MM.1S (cell line): ENCODE measurements at regions not wholly inside any gene's neighbourhood (a gene's known extent, or its start where the extent isn't known, plus 50 kb on each side); places are given as distances from the start of the nearest gene placed in this dataset.

Experiments
- DNase-seq: peaks from one replicate; pipeline ENCODE4 v3.0.0-alpha.2; 2015
- H2AFZ ChIP-seq: fragments of 300-600 bp; sonication (generic); 2 replicates; pipeline ENCODE4 v1.6.0; 2016; ENCODE audit warnings: antibody characterized with exemption, low read length
- H3F3A ChIP-seq: fragments of 300-600 bp; sonication (generic); 2 replicates; pipeline ENCODE4 v1.6.1; 2016; ENCODE audit warnings: mild to moderate bottlenecking, antibody characterized with exemption, low read length, moderate library complexity, mixed read lengths; ENCODE audit not compliant: insufficient read depth
- H3K27ac ChIP-seq: fragments of 300-600 bp; sonication (generic); 2 replicates; pipeline ENCODE4 v1.5.1; 2016; ENCODE audit warnings: mild to moderate bottlenecking, low read length
- H3K27me3 ChIP-seq: fragments of 300-600 bp; sonication (generic); replicated peaks from 2 replicates; pipeline ENCODE4 v1.6.0; 2016; ENCODE audit warnings: low read length; ENCODE audit not compliant: insufficient read depth
- H3K36me3 ChIP-seq: fragments of 300-600 bp; sonication (generic); replicated peaks from 2 replicates; pipeline ENCODE4 v1.6.1; 2016; ENCODE audit warnings: mild to moderate bottlenecking, low read length, mixed read lengths; ENCODE audit not compliant: insufficient read depth
- H3K4me1 ChIP-seq: fragments of 300-600 bp; sonication (generic); 2 replicates; pipeline ENCODE4 v1.6.1; 2016; ENCODE audit warnings: low read length, mixed read lengths
- H3K4me2 ChIP-seq: fragments of 300-600 bp; sonication (generic); 2 replicates; pipeline ENCODE4 v1.6.0; 2016; ENCODE audit warnings: low read depth, low read length
- H3K4me3 ChIP-seq: fragments of 300-600 bp; sonication (generic); 2 replicates; pipeline ENCODE4 v1.5.1; 2016; ENCODE audit warnings: low read length, mixed read lengths
- H3K79me2 ChIP-seq: fragments of 300-600 bp; sonication (generic); 2 replicates; pipeline ENCODE4 v1.6.1; 2016; ENCODE audit warnings: mixed run types, low read length, mixed read lengths
- H3K9ac ChIP-seq: fragments of 300-600 bp; sonication (generic); 2 replicates; pipeline ENCODE4 v1.6.1; 2016; ENCODE audit warnings: low read length, mixed read lengths
- H3K9me2 ChIP-seq: fragments of 300-600 bp; sonication (generic); replicated peaks from 2 replicates; pipeline ENCODE4 v1.6.1; 2016; ENCODE audit warnings: mild to moderate bottlenecking, low read length, mixed read lengths; ENCODE audit not compliant: insufficient read depth
- H3K9me3 ChIP-seq: fragments of 300-600 bp; sonication (generic); replicated peaks from 2 replicates; pipeline ENCODE4 v1.6.1; 2016; ENCODE audit warnings: mild to moderate bottlenecking, low read length, mixed read lengths; ENCODE audit not compliant: insufficient read depth
- H4K20me1 ChIP-seq: fragments of 300-600 bp; sonication (generic); 2 replicates; pipeline ENCODE4 v1.6.1; 2016; ENCODE audit warnings: mild to moderate bottlenecking, low read length, moderate library complexity, mixed read lengths; ENCODE audit not compliant: insufficient read depth
- CTCF ChIP-seq: fragments of 300-600 bp; sonication (generic); IDR thresholded peaks from 2 replicates; pipeline ENCODE4 v1.5.1; 2016; ENCODE audit warnings: antibody characterized with exemption, low read length, mixed read lengths
- EZH2 ChIP-seq: fragments of 300-600 bp; sonication (generic); optimal IDR thresholded peaks from 2 replicates; pipeline ENCODE3; 2017; ENCODE audit warnings: low read depth, mild to moderate bottlenecking, antibody characterized with exemption, low read length, mixed read lengths
- EZH2phosphoT487 ChIP-seq: fragments of 300-600 bp; sonication (generic); IDR thresholded peaks from 2 replicates; pipeline ENCODE4 v1.6.1; 2018; ENCODE audit warnings: antibody characterized with exemption, low read length

GRCh38 chr6:43997345-43997677 is 129.9 kb downstream of the MRPL14 start:
- DNase-seq, result no peak
- no peaks in the 10 kb centered on the region for H4K20me1 ChIP-seq
- no peak overlapping the region for H3K4me2 ChIP-seq
- TF ChIP-seq CTCF (no peak), EZH2phosphoT487 (no peak), EZH2 (no peak)
- no peaks in the 10 kb centered on the region for H3K27me3 ChIP-seq
- H3K9ac ChIP-seq, result no peak overlapping the region
- no peak overlapping the region for H3K27ac ChIP-seq
- no peak overlapping the region for H3K4me3 ChIP-seq
- H3K9me2 ChIP-seq, result no peaks in the 10 kb centered on the region
- peaks cover 4% of the 10 kb centered on the region; the same call in 1 of the 2 replicates for H3K4me1 ChIP-seq
- H3K9me3 ChIP-seq, result no peaks in the 10 kb centered on the region
- no peak overlapping the region for H2AFZ ChIP-seq
- no peaks in the 10 kb centered on the region for H3K36me3 ChIP-seq
- no peaks in the 10 kb centered on the region for H3K79me2 ChIP-seq
- no peaks in the 10 kb centered on the region for H3F3A ChIP-seq

GRCh38 chr6:43996618-43997344 is 130.5 kb downstream of the MRPL14 start:
- no peaks in the 10 kb centered on the region for H3K9me2 ChIP-seq
- no peaks in the 10 kb centered on the region for H3F3A ChIP-seq
- no peak overlapping the region for H3K4me3 ChIP-seq
- peaks cover 4% of the 10 kb centered on the region; the same call in 1 of the 2 replicates for H3K4me1 ChIP-seq
- no peak overlapping the region for H3K9ac ChIP-seq
- TF ChIP-seq EZH2phosphoT487 (no peak), CTCF (no peak)
- H3K9me3 ChIP-seq, result no peaks in the 10 kb centered on the region
- no peaks in the 10 kb centered on the region for H4K20me1 ChIP-seq
- H3K27ac ChIP-seq, result no peak overlapping the region
- H3K4me2 ChIP-seq, result no peak overlapping the region
- DNase-seq, result no peak
- no peaks in the 10 kb centered on the region for H3K79me2 ChIP-seq
- H3K36me3 ChIP-seq, result no peaks in the 10 kb centered on the region
- H2AFZ ChIP-seq, result no peak overlapping the region
- H3K27me3 ChIP-seq, result no peaks in the 10 kb centered on the region

- no peaks in the 10 kb centered on the region for H3K36me3 ChIP-seq
- no peak overlapping the region for H3K4me3 ChIP-seq
- H3K4me2 ChIP-seq, result no peak overlapping the region
- no peaks in the 10 kb centered on the region for H4K20me1 ChIP-seq
- H3K27me3 ChIP-seq, result no peaks in the 10 kb centered on the region
- H3K4me1 ChIP-seq, result peaks cover 4% of the 10 kb centered on the region; the same call in 1 of the 2 replicates
- no peaks in the 10 kb centered on the region for H3K9me3 ChIP-seq
- no peak overlapping the region for H3K27ac ChIP-seq
- no peak for DNase-seq
- H3K9ac ChIP-seq, result no peak overlapping the region
- no peaks in the 10 kb centered on the region for H3K9me2 ChIP-seq
- no peaks in the 10 kb centered on the region for H3F3A ChIP-seq
- no peak overlapping the region for H2AFZ ChIP-seq
- TF ChIP-seq CTCF, result no peak
- H3K79me2 ChIP-seq, result no peaks in the 10 kb centered on the region
Measured at GRCh38 chr6:43995137-43995536, 132.1 kb downstream of the MRPL14 start.
